ENCODE measurements at regions not wholly inside any gene's neighbourhood (a gene's known extent, or its start where the extent isn't known, plus 50 kb on each side); places are given as distances from the start of the nearest gene placed in this dataset.

DNA sequence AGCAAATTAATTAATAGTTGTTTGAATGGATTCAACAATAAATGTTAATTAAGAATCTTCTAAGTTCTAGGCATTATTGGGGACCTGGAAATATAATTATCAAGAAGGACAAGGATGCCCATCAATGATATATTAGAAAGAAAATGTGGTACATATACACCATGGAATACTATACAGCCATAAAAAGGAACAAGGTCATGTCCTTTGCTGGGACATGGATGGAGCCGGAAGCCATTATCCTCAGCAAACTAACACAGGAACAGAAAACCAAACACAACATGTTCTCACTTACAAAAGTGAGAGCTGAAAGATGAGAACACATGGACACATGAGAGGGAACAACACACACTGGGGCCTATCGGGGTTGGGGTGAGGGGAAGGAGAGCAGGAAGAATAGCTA is 141.4 kb upstream of the JUN start:
- no peak for DNase-seq
- Mint-ChIP-seq H3K4me1 (ENCODE audit: low read depth, unreplicated experiment) (peaks cover 42% of the 10 kb centered on the region), H3K9me3 (ENCODE audit: low read depth, unreplicated experiment) (no peaks in the 10 kb centered on the region), H3K27me3 (ENCODE audit: unreplicated experiment) (no peaks in the 10 kb centered on the region), H3K27ac (ENCODE audit: unreplicated experiment) (no peak overlapping the region), H3K4me3 (ENCODE audit: low read depth, unreplicated experiment) (no peak overlapping the region), H3K36me3 (ENCODE audit: insufficient read depth, unreplicated experiment) (peaks cover 7% of the 10 kb centered on the region)
- CTCF ChIA-PET = no interaction called here
- intact Hi-C loops (cut with micrococcal nuclease; ENCODE audit: unreplicated experiment) = no loop called here
- TF ChIP-seq, protein P1, sequence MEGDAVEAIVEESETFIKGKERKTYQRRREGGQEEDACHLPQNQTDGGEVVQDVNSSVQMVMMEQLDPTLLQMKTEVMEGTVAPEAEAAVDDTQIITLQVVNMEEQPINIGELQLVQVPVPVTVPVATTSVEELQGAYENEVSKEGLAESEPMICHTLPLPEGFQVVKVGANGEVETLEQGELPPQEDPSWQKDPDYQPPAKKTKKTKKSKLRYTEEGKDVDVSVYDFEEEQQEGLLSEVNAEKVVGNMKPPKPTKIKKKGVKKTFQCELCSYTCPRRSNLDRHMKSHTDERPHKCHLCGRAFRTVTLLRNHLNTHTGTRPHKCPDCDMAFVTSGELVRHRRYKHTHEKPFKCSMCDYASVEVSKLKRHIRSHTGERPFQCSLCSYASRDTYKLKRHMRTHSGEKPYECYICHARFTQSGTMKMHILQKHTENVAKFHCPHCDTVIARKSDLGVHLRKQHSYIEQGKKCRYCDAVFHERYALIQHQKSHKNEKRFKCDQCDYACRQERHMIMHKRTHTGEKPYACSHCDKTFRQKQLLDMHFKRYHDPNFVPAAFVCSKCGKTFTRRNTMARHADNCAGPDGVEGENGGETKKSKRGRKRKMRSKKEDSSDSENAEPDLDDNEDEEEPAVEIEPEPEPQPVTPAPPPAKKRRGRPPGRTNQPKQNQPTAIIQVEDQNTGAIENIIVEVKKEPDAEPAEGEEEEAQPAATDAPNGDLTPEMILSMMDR (IDR thresholded peaks at IDR 0.05; ENCODE audit: unreplicated experiment) = no peak
- no TSS peak for BruUV-seq (replicated peaks)

DNA sequence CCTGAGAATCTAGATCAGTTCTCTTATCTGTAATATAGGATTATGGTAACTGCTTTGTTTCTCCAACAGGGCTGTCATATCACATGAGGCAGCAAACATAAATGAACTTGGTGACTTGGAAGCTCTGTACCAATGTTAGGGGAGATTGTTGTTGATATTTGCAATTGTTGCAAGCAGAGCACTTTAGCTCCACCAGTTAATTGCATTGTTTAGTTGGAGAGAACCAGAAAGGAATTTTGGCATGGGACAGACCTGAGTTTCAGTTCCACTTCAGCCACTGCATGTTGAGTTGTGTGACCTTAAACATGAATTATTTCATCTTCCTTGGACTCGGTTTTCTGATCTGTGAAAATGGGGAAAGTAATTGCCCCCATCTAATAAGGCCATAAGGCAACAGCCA is 142.3 kb upstream of the JUN start:
- Mint-ChIP-seq H3K4me3 (ENCODE audit: low read depth, unreplicated experiment) (no peak overlapping the region), H3K27ac (ENCODE audit: unreplicated experiment) (no peak overlapping the region), H3K9me3 (ENCODE audit: low read depth, unreplicated experiment) (no peaks in the 10 kb centered on the region), H3K4me1 (ENCODE audit: low read depth, unreplicated experiment) (peaks cover 48% of the 10 kb centered on the region), H3K27me3 (ENCODE audit: unreplicated experiment) (no peaks in the 10 kb centered on the region), H3K36me3 (ENCODE audit: insufficient read depth, unreplicated experiment) (peaks cover 7% of the 10 kb centered on the region)
- DNase-seq = no peak
- intact Hi-C loops (cut with micrococcal nuclease; ENCODE audit: unreplicated experiment) = no loop called here
- TF ChIP-seq, protein P1 (IDR thresholded peaks at IDR 0.05; ENCODE audit: unreplicated experiment) = no peak
- no TSS peak for BruUV-seq (replicated peaks)
- CTCF ChIA-PET = no interaction called here

DNA sequence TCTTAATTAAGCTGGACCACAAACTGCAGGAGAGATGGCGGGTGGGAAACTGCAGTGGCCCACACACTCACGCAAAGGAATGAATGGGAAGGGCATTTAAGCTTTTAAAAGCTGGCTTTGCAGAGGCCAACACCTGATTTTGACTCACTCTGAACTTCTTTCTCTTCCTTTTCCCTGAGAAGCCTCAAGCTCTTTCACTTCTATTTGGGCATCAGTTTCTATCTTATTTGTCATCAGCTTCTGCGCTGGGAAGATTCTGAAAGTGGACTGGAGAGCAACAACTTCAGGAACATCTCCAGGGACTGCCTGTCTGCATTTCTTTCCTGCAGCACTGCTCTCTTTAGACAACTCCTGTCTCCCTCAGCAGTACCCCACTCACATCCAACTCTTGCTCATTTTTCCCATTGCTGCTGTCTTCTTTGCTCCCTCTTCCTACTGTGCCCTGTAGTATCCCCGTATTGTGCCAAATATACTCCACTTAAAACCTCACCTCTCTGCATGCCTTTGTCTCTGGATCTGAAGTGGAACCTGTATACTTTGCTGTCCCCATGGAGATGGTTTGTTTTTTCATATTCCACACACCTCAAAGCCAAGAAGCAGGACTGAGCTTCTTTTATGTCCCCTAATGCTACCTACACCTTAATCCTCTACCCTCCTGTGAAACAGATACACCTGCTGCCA is 143.3 kb upstream of the JUN start:
- intact Hi-C loops (cut with micrococcal nuclease; ENCODE audit: unreplicated experiment) = no loop called here
- no peak for DNase-seq
- CTCF ChIA-PET = no interaction called here
- no TSS peak for BruUV-seq (replicated peaks)
- Mint-ChIP-seq H3K27me3 (ENCODE audit: unreplicated experiment) (no peaks in the 10 kb centered on the region), H3K4me3 (ENCODE audit: low read depth, unreplicated experiment) (no peak overlapping the region), H3K27ac (ENCODE audit: unreplicated experiment) (no peak overlapping the region), H3K36me3 (ENCODE audit: insufficient read depth, unreplicated experiment) (peaks cover 7% of the 10 kb centered on the region), H3K4me1 (ENCODE audit: low read depth, unreplicated experiment) (peaks cover 59% of the 10 kb centered on the region), H3K9me3 (ENCODE audit: low read depth, unreplicated experiment) (no peaks in the 10 kb centered on the region)
- TF ChIP-seq, protein P1 (IDR thresholded peaks at IDR 0.05; ENCODE audit: unreplicated experiment) = no peak

DNA sequence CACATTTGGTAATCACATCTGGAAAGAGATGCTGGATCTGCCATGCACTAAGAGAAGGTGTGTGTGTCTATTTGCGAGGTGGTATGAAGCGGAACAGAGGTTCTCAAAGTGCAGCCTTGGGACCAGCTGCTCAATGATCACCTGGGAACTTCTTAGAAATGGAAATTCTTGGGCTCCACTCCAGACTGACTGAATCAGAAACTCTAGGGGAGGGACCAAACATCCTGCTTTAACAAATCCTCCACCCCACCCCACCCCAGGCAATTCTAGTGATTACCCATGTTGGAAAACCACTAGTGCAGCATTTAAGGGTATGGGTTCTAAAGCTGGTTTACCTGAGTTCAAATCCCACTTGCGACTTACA is 143.9 kb upstream of the JUN start:
- DNase-seq = no peak
- Mint-ChIP-seq H3K36me3 (ENCODE audit: insufficient read depth, unreplicated experiment) (peaks cover 8% of the 10 kb centered on the region), H3K27ac (ENCODE audit: unreplicated experiment) (no peak overlapping the region)

More for the DNA sequence above, 143.9 kb upstream of the JUN start:
- CTCF ChIA-PET = no interaction called here
- peaks cover 60% of the 10 kb centered on the region for H3K4me1 Mint-ChIP-seq (ENCODE audit: low read depth, unreplicated experiment)
- TF ChIP-seq, protein P1 (IDR thresholded peaks at IDR 0.05; ENCODE audit: unreplicated experiment) = no peak
- no TSS peak for BruUV-seq (replicated peaks)
- no peak overlapping the region for H3K4me3 Mint-ChIP-seq (ENCODE audit: low read depth, unreplicated experiment)
- H3K27me3 Mint-ChIP-seq (ENCODE audit: unreplicated experiment) = no peaks in the 10 kb centered on the region
- intact Hi-C loops (cut with micrococcal nuclease; ENCODE audit: unreplicated experiment) = no loop called here
- H3K9me3 Mint-ChIP-seq (ENCODE audit: low read depth, unreplicated experiment) = no peaks in the 10 kb centered on the region

All from Calu3 (cell line).